Lower leg skin (tissue), 3 donors: ENCODE measurements at regions not wholly inside any gene's neighbourhood (a gene's known extent, or its start where the extent isn't known, plus 50 kb on each side); places are given as distances from the start of the nearest gene placed in this dataset.

Experiments
- CTCF ChIP-seq, 3 donors: fragments of 450-650 bp; IDR thresholded peaks; one replicate each; pipeline ENCODE4 v1.5.1; 2016; ENCODE audit warnings: antibody characterized with exemption in 3 of 3, mild to moderate bottlenecking in 3 of 3, moderate library complexity in 2 of 3
- POLR2A ChIP-seq, 2 donors: fragments of 450-650 bp; IDR thresholded peaks; one replicate each; pipeline ENCODE4 v1.6.1; 2016 to 2017; ENCODE audit warnings: antibody characterized with exemption in 2 of 2, mild to moderate bottlenecking in 1 of 2, moderate library complexity in 1 of 2

GRCh38 chr7:156437021-156437614 lies 203.5 kb upstream of the RNF32 start:
- TF ChIP-seq CTCF (IDR thresholded peaks at IDR 0.05) = no peak
- TF ChIP-seq POLR2A (IDR thresholded peaks at IDR 0.05) = no peak
